A673 (cell line): ENCODE measurements at regions not wholly inside any gene's neighbourhood (a gene's known extent, or its start where the extent isn't known, plus 50 kb on each side); places are given as distances from the start of the nearest gene placed in this dataset.

Experiments used
- CTCF ChIP-seq: fragments of 300-800, 200-600 bp; sonication (generic); conservative IDR thresholded peaks from 2 replicates; pipeline ENCODE4 v1.5.1; 2017; ENCODE audit warnings: low read depth, mild to moderate bottlenecking, antibody characterized with exemption, low read length, moderate library complexity, mixed read lengths
- EZH2 ChIP-seq: fragments of 200-600 bp; sonication (generic); IDR thresholded peaks from 2 replicates; pipeline ENCODE4 v1.6.1; 2017; ENCODE audit warnings: borderline replicate concordance, low read depth, mild to moderate bottlenecking, mixed read lengths, antibody characterized with exemption, low read length; ENCODE audit not compliant: poor library complexity, severe bottlenecking

DNA sequence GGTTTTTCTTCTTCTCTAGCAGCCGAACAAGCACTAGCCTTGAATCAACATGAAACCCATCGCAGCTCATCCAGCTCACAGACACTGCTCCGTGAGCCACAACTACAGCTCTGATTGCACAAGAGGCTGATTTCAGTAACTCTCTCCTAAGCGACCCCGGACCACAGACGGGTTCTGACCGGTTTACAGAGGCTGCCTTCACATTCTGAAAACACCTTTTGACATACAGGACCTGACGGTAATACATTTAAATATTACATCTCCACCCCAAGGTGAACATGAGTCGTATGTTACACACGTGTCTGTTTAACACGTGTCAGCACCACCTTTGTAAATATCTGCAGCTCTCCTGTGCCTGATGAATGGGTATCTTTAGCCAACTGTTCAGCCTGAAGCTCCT is 120.7 kb downstream of the TMEM18 start:
- TF ChIP-seq CTCF (no peak), EZH2 (no peak)
